ENCODE measurements at regions not wholly inside any gene's neighbourhood (a gene's known extent, or its start where the extent isn't known, plus 50 kb on each side); places are given as distances from the start of the nearest gene placed in this dataset.

DNA sequence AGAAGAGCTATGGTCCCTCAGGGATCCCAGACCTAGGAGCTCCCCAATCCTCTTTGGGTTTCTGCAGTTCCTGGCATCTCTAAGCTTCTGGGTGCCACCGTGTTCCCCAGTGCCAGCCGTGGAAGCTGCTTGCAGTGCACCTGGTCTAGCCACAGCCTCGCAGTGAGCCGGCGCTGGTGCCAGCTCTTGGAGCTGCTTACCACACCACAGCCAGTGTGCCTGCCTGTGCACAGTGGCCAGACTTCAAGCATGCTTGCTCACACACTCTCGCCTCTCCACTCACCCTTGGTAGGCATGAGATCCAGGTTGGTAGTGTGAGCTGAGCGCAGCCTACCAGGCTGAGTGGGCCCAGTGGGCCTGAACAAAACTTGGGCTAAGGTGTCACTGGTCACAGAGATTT lies 971.9 kb downstream of the DCDC2C start:
- Histone ChIP-seq H3K9me3 (ENCODE audit: control insufficient read depth in 2 of 2, low read length in 2 of 2) (peaks cover 7% of the 10 kb centered on the region in 2 donors), H3K36me3 (ENCODE audit: control insufficient read depth in 2 of 2, insufficient read depth in 2 of 2, low read length in 2 of 2) (no peaks in the 10 kb centered on the region), H3K9ac (ENCODE audit: low read depth in 1 of 2, low read length in 2 of 2) (no peak overlapping the region), H3K27me3 (ENCODE audit: control insufficient read depth in 2 of 2, insufficient read depth in 2 of 2, low read length in 2 of 2) (no peaks in the 10 kb centered on the region), H3K4me3 (ENCODE audit: low read length in 2 of 2) (no peak overlapping the region), H3K4me1 (ENCODE audit: control insufficient read depth in 2 of 2, insufficient read depth in 2 of 2, low read length in 2 of 2) (no peaks in the 10 kb centered on the region), H3K27ac (ENCODE audit: low read depth in 2 of 2, low read length in 2 of 2) (no peak overlapping the region)

DNA sequence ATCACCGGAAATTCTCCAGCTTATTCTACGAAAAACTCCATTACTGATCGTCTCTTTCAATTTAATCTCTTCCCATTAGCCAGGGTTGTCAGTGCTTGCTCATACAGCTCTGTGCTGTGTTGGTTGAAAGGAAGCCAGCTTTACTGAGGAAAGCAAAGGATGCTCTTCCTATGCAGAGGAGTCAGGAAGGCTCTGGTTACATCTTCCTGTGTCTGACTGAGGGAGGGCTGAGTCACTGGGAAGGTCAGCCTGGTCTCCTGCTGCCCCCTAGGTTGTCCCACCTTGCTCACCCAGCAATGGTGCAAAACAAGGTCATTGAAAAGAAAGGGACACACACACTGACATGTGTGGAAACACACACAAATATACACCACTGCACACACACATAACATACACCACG lies 975.6 kb downstream of the DCDC2C start:
- Histone ChIP-seq H3K9me3 (ENCODE audit: control insufficient read depth in 2 of 2, low read length in 2 of 2) (peaks cover 7 to 9% of the 10 kb centered on the region in 2 donors), H3K27me3 (ENCODE audit: control insufficient read depth in 2 of 2, insufficient read depth in 2 of 2, low read length in 2 of 2) (no peaks in the 10 kb centered on the region), H3K9ac (ENCODE audit: low read depth in 1 of 2, low read length in 2 of 2) (no peak overlapping the region), H3K27ac (ENCODE audit: low read depth in 2 of 2, low read length in 2 of 2) (no peak overlapping the region), H3K36me3 (ENCODE audit: control insufficient read depth in 2 of 2, insufficient read depth in 2 of 2, low read length in 2 of 2) (no peaks in the 10 kb centered on the region), H3K4me1 (ENCODE audit: control insufficient read depth in 2 of 2, insufficient read depth in 2 of 2, low read length in 2 of 2) (no peaks in the 10 kb centered on the region), H3K4me3 (ENCODE audit: low read length in 2 of 2) (no peak overlapping the region)

- no peaks in the 10 kb centered on the region for H3K4me1 ChIP-seq (ENCODE audit: control insufficient read depth in 2 of 2, insufficient read depth in 2 of 2, low read length in 2 of 2)
- H3K27ac ChIP-seq (ENCODE audit: low read depth in 2 of 2, low read length in 2 of 2), result no peak overlapping the region
- no peaks in the 10 kb centered on the region for H3K27me3 ChIP-seq (ENCODE audit: control insufficient read depth in 2 of 2, insufficient read depth in 2 of 2, low read length in 2 of 2)
- peaks cover 7 to 9% of the 10 kb centered on the region in 2 donors for H3K9me3 ChIP-seq (ENCODE audit: control insufficient read depth in 2 of 2, low read length in 2 of 2)
- no peaks in the 10 kb centered on the region for H3K36me3 ChIP-seq (ENCODE audit: control insufficient read depth in 2 of 2, insufficient read depth in 2 of 2, low read length in 2 of 2)
- no peak overlapping the region for H3K9ac ChIP-seq (ENCODE audit: low read depth in 1 of 2, low read length in 2 of 2)
- no peak overlapping the region for H3K4me3 ChIP-seq (ENCODE audit: low read length in 2 of 2)
Observed at GRCh38 chr2:4679391-4679790, 976.0 kb downstream of the DCDC2C start.

- Histone ChIP-seq H3K27ac (ENCODE audit: low read depth in 2 of 2, low read length in 2 of 2) (no peak overlapping the region), H3K4me1 (ENCODE audit: control insufficient read depth in 2 of 2, insufficient read depth in 2 of 2, low read length in 2 of 2) (no peaks in the 10 kb centered on the region), H3K27me3 (ENCODE audit: control insufficient read depth in 2 of 2, insufficient read depth in 2 of 2, low read length in 2 of 2) (no peaks in the 10 kb centered on the region), H3K9me3 (ENCODE audit: control insufficient read depth in 2 of 2, low read length in 2 of 2) (peaks cover 0 to 2% of the 10 kb centered on the region in 2 donors), H3K9ac (ENCODE audit: low read depth in 1 of 2, low read length in 2 of 2) (no peak overlapping the region), H3K4me3 (ENCODE audit: low read length in 2 of 2) (no peak overlapping the region), H3K36me3 (ENCODE audit: control insufficient read depth in 2 of 2, insufficient read depth in 2 of 2, low read length in 2 of 2) (no peaks in the 10 kb centered on the region)
Observed at GRCh38 chr2:4684921-4685320, 981.5 kb downstream of the DCDC2C start.

- no peaks in the 10 kb centered on the region for H3K36me3 ChIP-seq (ENCODE audit: control insufficient read depth in 2 of 2, insufficient read depth in 2 of 2, low read length in 2 of 2)
- no peak overlapping the region for H3K4me3 ChIP-seq (ENCODE audit: low read length in 2 of 2)
- no peak overlapping the region for H3K9ac ChIP-seq (ENCODE audit: low read depth in 1 of 2, low read length in 2 of 2)
- no peaks in the 10 kb centered on the region for H3K27me3 ChIP-seq (ENCODE audit: control insufficient read depth in 2 of 2, insufficient read depth in 2 of 2, low read length in 2 of 2)
- no peaks in the 10 kb centered on the region for H3K4me1 ChIP-seq (ENCODE audit: control insufficient read depth in 2 of 2, insufficient read depth in 2 of 2, low read length in 2 of 2)
- H3K9me3 ChIP-seq (ENCODE audit: control insufficient read depth in 2 of 2, low read length in 2 of 2), result no peaks in the 10 kb centered on the region
- no peak overlapping the region for H3K27ac ChIP-seq (ENCODE audit: low read depth in 2 of 2, low read length in 2 of 2)
Observed at GRCh38 chr2:4690913-4691312, 987.5 kb downstream of the DCDC2C start.

- H3K4me1 ChIP-seq (ENCODE audit: control insufficient read depth in 2 of 2, insufficient read depth in 2 of 2, low read length in 2 of 2), result no peaks in the 10 kb centered on the region
- H3K9me3 ChIP-seq (ENCODE audit: control insufficient read depth in 2 of 2, low read length in 2 of 2), result no peaks in the 10 kb centered on the region
- no peak overlapping the region for H3K4me3 ChIP-seq (ENCODE audit: low read length in 2 of 2)
- H3K36me3 ChIP-seq (ENCODE audit: control insufficient read depth in 2 of 2, insufficient read depth in 2 of 2, low read length in 2 of 2), result no peaks in the 10 kb centered on the region
- H3K9ac ChIP-seq (ENCODE audit: low read depth in 1 of 2, low read length in 2 of 2), result no peak overlapping the region
- H3K27ac ChIP-seq (ENCODE audit: low read depth in 2 of 2, low read length in 2 of 2), result no peak overlapping the region
- H3K27me3 ChIP-seq (ENCODE audit: control insufficient read depth in 2 of 2, insufficient read depth in 2 of 2, low read length in 2 of 2), result no peaks in the 10 kb centered on the region
Observed at GRCh38 chr2:4693266-4693665, 989.9 kb downstream of the DCDC2C start.

DNA sequence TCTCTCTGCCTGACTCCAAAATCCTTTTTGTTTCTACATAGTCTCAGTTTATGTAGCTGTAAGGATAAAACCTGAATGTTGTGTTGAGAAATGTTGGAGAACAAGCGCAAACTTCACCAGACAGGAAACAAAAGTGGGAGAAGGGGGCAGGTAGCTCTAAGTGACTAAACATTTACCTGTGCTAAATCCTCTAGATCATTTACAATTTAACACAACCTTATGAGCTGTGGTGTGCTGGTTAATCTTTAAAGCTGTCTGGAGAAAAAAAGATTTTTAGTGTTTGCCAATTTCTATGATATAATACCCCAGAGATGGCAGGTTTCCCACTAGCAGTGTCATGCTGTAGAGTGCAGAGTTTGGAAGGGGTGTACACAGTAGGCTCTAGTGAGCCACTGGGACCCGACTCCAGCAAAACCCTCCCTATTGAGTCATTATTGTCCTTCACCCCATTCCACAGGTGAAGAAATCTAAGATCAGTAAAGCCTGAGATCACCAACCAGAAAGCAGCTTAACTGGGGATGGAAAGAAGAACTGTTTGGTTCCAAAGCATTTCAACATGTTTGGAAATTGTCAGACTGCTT lies 992.0 kb downstream of the DCDC2C start:
- Histone ChIP-seq H3K9me3 (ENCODE audit: control insufficient read depth in 2 of 2, low read length in 2 of 2) (no peaks in the 10 kb centered on the region), H3K9ac (ENCODE audit: low read depth in 1 of 2, low read length in 2 of 2) (no peak overlapping the region), H3K4me3 (ENCODE audit: low read length in 2 of 2) (no peak overlapping the region), H3K36me3 (ENCODE audit: control insufficient read depth in 2 of 2, insufficient read depth in 2 of 2, low read length in 2 of 2) (no peaks in the 10 kb centered on the region), H3K27me3 (ENCODE audit: control insufficient read depth in 2 of 2, insufficient read depth in 2 of 2, low read length in 2 of 2) (no peaks in the 10 kb centered on the region), H3K4me1 (ENCODE audit: control insufficient read depth in 2 of 2, insufficient read depth in 2 of 2, low read length in 2 of 2) (no peaks in the 10 kb centered on the region), H3K27ac (ENCODE audit: low read depth in 2 of 2, low read length in 2 of 2) (no peak overlapping the region)

GRCh38 chr2:4715065-4715464 lies 977.1 kb upstream of the SOX11 start:
- no peak overlapping the region for H3K4me3 ChIP-seq (ENCODE audit: low read length in 2 of 2)
- H3K27me3 ChIP-seq (ENCODE audit: control insufficient read depth in 2 of 2, insufficient read depth in 2 of 2, low read length in 2 of 2), result no peaks in the 10 kb centered on the region
- peaks cover 0 to 10% of the 10 kb centered on the region in 2 donors for H3K9me3 ChIP-seq (ENCODE audit: control insufficient read depth in 2 of 2, low read length in 2 of 2)
- no peak overlapping the region for H3K27ac ChIP-seq (ENCODE audit: low read depth in 2 of 2, low read length in 2 of 2)
- H3K36me3 ChIP-seq (ENCODE audit: control insufficient read depth in 2 of 2, insufficient read depth in 2 of 2, low read length in 2 of 2), result no peaks in the 10 kb centered on the region
- no peak overlapping the region for H3K9ac ChIP-seq (ENCODE audit: low read depth in 1 of 2, low read length in 2 of 2)
- H3K4me1 ChIP-seq (ENCODE audit: control insufficient read depth in 2 of 2, insufficient read depth in 2 of 2, low read length in 2 of 2), result no peaks in the 10 kb centered on the region

- H3K4me1 ChIP-seq (ENCODE audit: control insufficient read depth in 2 of 2, insufficient read depth in 2 of 2, low read length in 2 of 2), result no peaks in the 10 kb centered on the region
- peaks cover 0 to 6% of the 10 kb centered on the region in 2 donors for H3K9me3 ChIP-seq (ENCODE audit: control insufficient read depth in 2 of 2, low read length in 2 of 2)
- no peak overlapping the region for H3K9ac ChIP-seq (ENCODE audit: low read depth in 1 of 2, low read length in 2 of 2)
- no peaks in the 10 kb centered on the region for H3K27me3 ChIP-seq (ENCODE audit: control insufficient read depth in 2 of 2, insufficient read depth in 2 of 2, low read length in 2 of 2)
- H3K4me3 ChIP-seq (ENCODE audit: low read length in 2 of 2), result no peak overlapping the region
- H3K27ac ChIP-seq (ENCODE audit: low read depth in 2 of 2, low read length in 2 of 2), result no peak overlapping the region
- H3K36me3 ChIP-seq (ENCODE audit: control insufficient read depth in 2 of 2, insufficient read depth in 2 of 2, low read length in 2 of 2), result no peaks in the 10 kb centered on the region
Observed at GRCh38 chr2:4718777-4719176, 973.4 kb upstream of the SOX11 start.

DNA sequence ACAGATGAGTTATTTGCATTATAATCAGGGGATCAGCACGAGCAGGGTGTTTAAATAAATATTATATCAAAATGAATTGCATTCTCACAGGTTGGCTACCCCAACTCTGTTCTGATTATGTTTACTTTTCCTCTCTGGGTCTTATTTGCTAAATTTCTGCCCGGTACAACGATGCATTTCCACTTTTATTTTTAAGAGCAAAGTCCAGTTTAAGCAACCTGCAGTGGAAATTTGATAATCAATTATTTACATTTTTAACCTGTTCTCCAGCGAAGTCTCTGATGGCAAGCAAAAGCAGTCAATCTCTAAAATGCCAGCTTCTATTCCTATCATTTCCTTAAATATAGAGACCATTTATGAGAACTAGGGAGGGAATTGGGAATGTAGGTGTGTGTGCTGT lies 966.6 kb upstream of the SOX11 start:
- Histone ChIP-seq H3K4me3 (ENCODE audit: low read length in 2 of 2) (no peak overlapping the region), H3K9ac (ENCODE audit: low read depth in 1 of 2, low read length in 2 of 2) (no peak overlapping the region), H3K4me1 (ENCODE audit: control insufficient read depth in 2 of 2, insufficient read depth in 2 of 2, low read length in 2 of 2) (no peaks in the 10 kb centered on the region), H3K27ac (ENCODE audit: low read depth in 2 of 2, low read length in 2 of 2) (no peak overlapping the region), H3K9me3 (ENCODE audit: control insufficient read depth in 2 of 2, low read length in 2 of 2) (no peaks in the 10 kb centered on the region), H3K27me3 (ENCODE audit: control insufficient read depth in 2 of 2, insufficient read depth in 2 of 2, low read length in 2 of 2) (no peaks in the 10 kb centered on the region), H3K36me3 (ENCODE audit: control insufficient read depth in 2 of 2, insufficient read depth in 2 of 2, low read length in 2 of 2) (no peaks in the 10 kb centered on the region)

- H3K4me3 ChIP-seq (ENCODE audit: low read length in 2 of 2), result no peak overlapping the region
- no peak overlapping the region for H3K9ac ChIP-seq (ENCODE audit: low read depth in 1 of 2, low read length in 2 of 2)
- no peaks in the 10 kb centered on the region for H3K9me3 ChIP-seq (ENCODE audit: control insufficient read depth in 2 of 2, low read length in 2 of 2)
- no peaks in the 10 kb centered on the region for H3K36me3 ChIP-seq (ENCODE audit: control insufficient read depth in 2 of 2, insufficient read depth in 2 of 2, low read length in 2 of 2)
- H3K4me1 ChIP-seq (ENCODE audit: control insufficient read depth in 2 of 2, insufficient read depth in 2 of 2, low read length in 2 of 2), result no peaks in the 10 kb centered on the region
- no peak overlapping the region for H3K27ac ChIP-seq (ENCODE audit: low read depth in 2 of 2, low read length in 2 of 2)
- H3K27me3 ChIP-seq (ENCODE audit: control insufficient read depth in 2 of 2, insufficient read depth in 2 of 2, low read length in 2 of 2), result no peaks in the 10 kb centered on the region
Observed at GRCh38 chr2:4732560-4732959, 959.6 kb upstream of the SOX11 start.
